ENCODE measurements at regions not wholly inside any gene's neighbourhood (a gene's known extent, or its start where the extent isn't known, plus 50 kb on each side); places are given as distances from the start of the nearest gene placed in this dataset.
A peak's percentile ranks its signal among the peaks of the same experiment; 100 is the strongest.

GRCh38 chr12:59388176-59388575 lies 207.7 kb upstream of the SLC16A7 start:
- H3K27ac ChIP-seq = no peak overlapping the region
- H3K4me1 ChIP-seq (ENCODE audit: control insufficient read depth in 1 of 2, insufficient read depth in 1 of 2, low read depth in 1 of 2, low read length in 1 of 2) = peaks cover 0 to 5% of the 10 kb centered on the region in 2 experiments
- peaks cover 6% of the 10 kb centered on the region for H3K27me3 ChIP-seq
- no peak overlapping the region for H3K4me3 ChIP-seq (ENCODE audit: low read depth in 1 of 2, low read length in 1 of 2)
- H3K36me3 ChIP-seq = no peaks in the 10 kb centered on the region
- TF ChIP-seq CTCF (IDR thresholded peaks at IDR 0.05) = no peak
- no peaks in the 10 kb centered on the region for H3K9me3 ChIP-seq

- H3K27ac ChIP-seq = no peak overlapping the region
- H3K27me3 ChIP-seq = no peaks in the 10 kb centered on the region
- H3K4me3 ChIP-seq (ENCODE audit: low read depth in 1 of 2, low read length in 1 of 2) = no peak overlapping the region
- TF ChIP-seq CTCF (IDR thresholded peaks at IDR 0.05) = no peak
- no peaks in the 10 kb centered on the region for H3K36me3 ChIP-seq
- H3K9me3 ChIP-seq = no peaks in the 10 kb centered on the region
- peaks cover 0 to 13% of the 10 kb centered on the region in 2 experiments for H3K4me1 ChIP-seq (ENCODE audit: control insufficient read depth in 1 of 2, insufficient read depth in 1 of 2, low read depth in 1 of 2, low read length in 1 of 2)
Observed at GRCh38 chr12:59386236-59386635, 209.6 kb upstream of the SLC16A7 start.

- peak overlapping the region in 1 of 2 experiments; percentile 20 for H3K4me3 ChIP-seq (ENCODE audit: low read depth in 1 of 2, low read length in 1 of 2)
- no peaks in the 10 kb centered on the region for H3K36me3 ChIP-seq
Observed at GRCh38 chr12:59383079-59383822, 212.6 kb upstream of the SLC16A7 start.

GRCh38 chr12:59382282-59383078 lies 213.3 kb upstream of the SLC16A7 start:
- no peaks in the 10 kb centered on the region for H3K27me3 ChIP-seq
- peaks cover 0 to 13% of the 10 kb centered on the region in 2 experiments for H3K4me1 ChIP-seq (ENCODE audit: control insufficient read depth in 1 of 2, insufficient read depth in 1 of 2, low read depth in 1 of 2, low read length in 1 of 2)
- no peaks in the 10 kb centered on the region for H3K9me3 ChIP-seq
- H3K27ac ChIP-seq = peak overlapping the region; percentile 70
- H3K36me3 ChIP-seq = no peaks in the 10 kb centered on the region
- no peak for TF ChIP-seq CTCF (IDR thresholded peaks at IDR 0.05)
- H3K4me3 ChIP-seq (ENCODE audit: low read depth in 1 of 2, low read length in 1 of 2) = peak overlapping the region in 1 of 2 experiments; percentile 20

More at GRCh38 chr12:59383079-59383822, 212.6 kb upstream of the SLC16A7 start:
- Histone ChIP-seq H3K4me1 (ENCODE audit: control insufficient read depth in 1 of 2, insufficient read depth in 1 of 2, low read depth in 1 of 2, low read length in 1 of 2) (peaks cover 0 to 13% of the 10 kb centered on the region in 2 experiments), H3K27me3 (no peaks in the 10 kb centered on the region), H3K9me3 (no peaks in the 10 kb centered on the region), H3K27ac (peak overlapping the region; percentile 70)
- TF ChIP-seq CTCF (IDR thresholded peaks at IDR 0.05) = no peak

GRCh38 chr12:59381106-59381505 lies 214.7 kb upstream of the SLC16A7 start:
- Histone ChIP-seq H3K27ac (no peak overlapping the region), H3K9me3 (no peaks in the 10 kb centered on the region), H3K36me3 (no peaks in the 10 kb centered on the region), H3K4me3 (ENCODE audit: low read depth in 1 of 2, low read length in 1 of 2) (no peak overlapping the region), H3K4me1 (ENCODE audit: control insufficient read depth in 1 of 2, insufficient read depth in 1 of 2, low read depth in 1 of 2, low read length in 1 of 2) (peaks cover 0 to 13% of the 10 kb centered on the region in 2 experiments), H3K27me3 (no peaks in the 10 kb centered on the region)
- TF ChIP-seq CTCF (IDR thresholded peaks at IDR 0.05) = no peak
